Smooth muscle cell (in vitro differentiated cells): ENCODE measurements at regions not wholly inside any gene's neighbourhood (a gene's known extent, or its start where the extent isn't known, plus 50 kb on each side); places are given as distances from the start of the nearest gene placed in this dataset.

ENCODE experiments used
- DNase-seq: peaks from one replicate; lab custom pipeline; 2025; ENCODE audit not compliant: unreplicated experiment; lab: John Stamatoyannopoulos, UW
- H2AFZ ChIP-seq: fragments of 200-600 bp; sonication (generic); 2 replicates; pipeline ENCODE4 v1.6.0; 2016; ENCODE audit warnings: antibody characterized with exemption, low read depth, mild to moderate bottlenecking
- H3F3A ChIP-seq: fragments of 200-600 bp; sonication (generic); 2 replicates; pipeline ENCODE4 v1.6.0; 2017; ENCODE audit warnings: antibody characterized with exemption, low read depth
- H3K27ac ChIP-seq: fragments of 200-600 bp; sonication (generic); 2 replicates; pipeline ENCODE4 v1.5.1; 2016; ENCODE audit warnings: low read depth, mild to moderate bottlenecking
- H3K27me3 ChIP-seq: fragments of 200-600 bp; sonication (generic); 2 replicates; pipeline ENCODE4 v1.6.1; 2016; ENCODE audit warnings: low read depth, mild to moderate bottlenecking
- H3K36me3 ChIP-seq: fragments of 200-600 bp; sonication (generic); 2 replicates; pipeline ENCODE4 v1.5.1; 2016; ENCODE audit warnings: low read depth
- H3K4me1 ChIP-seq: fragments of 200-600 bp; sonication (generic); 2 replicates; pipeline ENCODE4 v1.5.1; 2016; ENCODE audit warnings: low read depth
- H3K4me2 ChIP-seq: fragments of 200-600 bp; sonication (generic); 2 replicates; pipeline ENCODE4 v1.6.0; 2016; ENCODE audit warnings: mild to moderate bottlenecking
- H3K4me3 ChIP-seq: fragments of 200-600 bp; sonication (generic); 2 replicates; pipeline ENCODE4 v1.5.1; 2016; ENCODE audit warnings: mild to moderate bottlenecking
- H3K79me2 ChIP-seq: fragments of 200-600 bp; sonication (generic); 2 replicates; pipeline ENCODE4 v1.6.0; 2016; ENCODE audit warnings: low read depth, mild to moderate bottlenecking
- H3K9ac ChIP-seq: fragments of 200-600 bp; sonication (generic); 2 replicates; pipeline ENCODE4 v1.6.0; 2016; ENCODE audit warnings: low read depth
- H3K9me3 ChIP-seq: fragments of 200-600 bp; sonication (generic); replicated peaks from 2 replicates; pipeline ENCODE4 v1.5.1; 2016; ENCODE audit warnings: low read depth
- H4K20me1 ChIP-seq: fragments of 200-600 bp; sonication (generic); 2 replicates; pipeline ENCODE4 v1.6.0; 2016; ENCODE audit warnings: low read depth
- CTCF ChIP-seq: fragments of 200-600 bp; sonication (generic); IDR thresholded peaks from 2 replicates; pipeline ENCODE4 v1.5.1; 2017; ENCODE audit warnings: borderline replicate concordance, mild to moderate bottlenecking, antibody characterized with exemption; ENCODE audit not compliant: insufficient read depth, poor library complexity, severe bottlenecking
- WGBS: methylation state at CpG from one replicate; pipeline ENCODE4 v1.1.7; 2016; ENCODE audit warnings: low lambda C conversion rate; 5-methylcytosine and 5-hydroxymethylcytosine counted together

GRCh38 chr16:64617836-64618476, 503.9 kb downstream of the CDH11 start:
- H3K36me3 ChIP-seq: no peaks in the 10 kb centered on the region
- H3K27me3 ChIP-seq: no peaks in the 10 kb centered on the region
- no peaks in the 10 kb centered on the region for H4K20me1 ChIP-seq
- no peak overlapping the region for H3K9ac ChIP-seq
- no peaks in the 10 kb centered on the region for H3K79me2 ChIP-seq
- no peak overlapping the region for H3K4me2 ChIP-seq
- H3F3A ChIP-seq: no peaks in the 10 kb centered on the region
- H3K27ac ChIP-seq: no peak overlapping the region
- TF ChIP-seq CTCF: no peak
- no peak overlapping the region for H2AFZ ChIP-seq
- H3K4me3 ChIP-seq: no peak overlapping the region
- no peak for DNase-seq
- H3K9me3 ChIP-seq: peaks cover 1% of the 10 kb centered on the region
- peaks cover 7% of the 10 kb centered on the region for H3K4me1 ChIP-seq
- 21% methylated on average over 1 of the region's 1 CpG for WGBS

- Histone ChIP-seq H3K4me3 (no peak overlapping the region), H3K4me2 (no peak overlapping the region), H3K36me3 (no peaks in the 10 kb centered on the region), H2AFZ (peak overlapping the region; percentile 46), H3K4me1 (peaks cover 7% of the 10 kb centered on the region), H4K20me1 (no peaks in the 10 kb centered on the region), H3K79me2 (no peaks in the 10 kb centered on the region), H3K27ac (no peak overlapping the region), H3F3A (no peaks in the 10 kb centered on the region), H3K27me3 (no peaks in the 10 kb centered on the region), H3K9me3 (peaks cover 7% of the 10 kb centered on the region), H3K9ac (no peak overlapping the region)
- TF ChIP-seq CTCF: no peak
- WGBS: 39% methylated on average over 6 of the region's 6 CpGs
- no peak for DNase-seq
These were observed 506.1 kb downstream of the CDH11 start for GRCh38 chr16:64615630-64616280.

DNA sequence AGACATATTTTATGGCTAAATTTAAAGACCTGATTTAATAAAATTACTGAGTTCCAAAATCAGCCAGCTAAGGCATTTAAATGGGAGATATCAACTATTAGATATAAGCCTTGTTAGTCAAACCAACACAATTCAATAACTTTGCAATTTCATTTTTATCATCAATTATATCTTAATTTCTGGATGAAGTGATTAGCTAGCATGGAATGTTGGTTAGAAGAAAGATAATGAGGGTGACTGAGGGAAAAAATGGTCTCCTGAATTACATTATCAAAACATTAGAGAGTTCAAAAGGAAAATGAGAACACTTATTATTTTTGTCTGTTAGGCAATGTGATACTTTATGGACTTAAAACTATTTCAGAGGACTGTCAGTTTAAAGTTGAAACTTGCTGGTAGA, 525.7 kb downstream of the CDH11 start:
- Histone ChIP-seq H3K36me3 (no peaks in the 10 kb centered on the region), H3K9ac (no peak overlapping the region), H3K4me1 (no peaks in the 10 kb centered on the region), H3F3A (no peaks in the 10 kb centered on the region), H3K9me3 (no peaks in the 10 kb centered on the region), H3K4me3 (no peak overlapping the region), H3K27me3 (no peaks in the 10 kb centered on the region), H3K79me2 (no peaks in the 10 kb centered on the region), H3K27ac (no peak overlapping the region), H4K20me1 (no peaks in the 10 kb centered on the region), H3K4me2 (no peak overlapping the region), H2AFZ (peak overlapping the region; percentile 36)
- no peak for TF ChIP-seq CTCF
- no peak for DNase-seq

DNA sequence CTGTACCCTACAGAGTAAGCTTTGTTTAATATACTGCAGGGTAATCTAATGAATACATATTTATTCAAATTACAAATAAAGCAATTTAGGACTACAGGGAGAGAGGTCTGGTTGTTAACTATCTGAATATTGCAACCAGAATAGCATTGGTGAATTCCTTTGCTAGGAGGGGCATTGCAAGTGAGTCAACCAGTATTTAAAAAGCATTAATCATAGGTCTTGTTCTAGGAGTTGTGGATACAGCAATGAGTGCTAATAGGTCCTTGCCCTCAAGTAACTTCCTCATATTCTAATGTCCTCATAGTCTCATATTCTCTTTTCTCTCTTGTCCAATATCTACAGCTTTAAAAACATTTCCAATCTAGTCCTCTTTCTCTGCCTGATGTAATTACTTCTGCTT, 531.4 kb downstream of the CDH11 start:
- Histone ChIP-seq H2AFZ (no peak overlapping the region), H3F3A (no peaks in the 10 kb centered on the region), H3K27me3 (no peaks in the 10 kb centered on the region), H3K79me2 (no peaks in the 10 kb centered on the region), H4K20me1 (no peaks in the 10 kb centered on the region), H3K4me2 (peak overlapping the region; percentile 57), H3K9ac (no peak overlapping the region), H3K4me1 (peaks cover 4% of the 10 kb centered on the region), H3K4me3 (no peak overlapping the region), H3K36me3 (no peaks in the 10 kb centered on the region), H3K9me3 (no peaks in the 10 kb centered on the region), H3K27ac (peak overlapping the region; percentile 77)
- no peak for DNase-seq
- no peak for TF ChIP-seq CTCF
